ENCODE measurements at regions not wholly inside any gene's neighbourhood (a gene's known extent, or its start where the extent isn't known, plus 50 kb on each side); places are given as distances from the start of the nearest gene placed in this dataset.

DNA sequence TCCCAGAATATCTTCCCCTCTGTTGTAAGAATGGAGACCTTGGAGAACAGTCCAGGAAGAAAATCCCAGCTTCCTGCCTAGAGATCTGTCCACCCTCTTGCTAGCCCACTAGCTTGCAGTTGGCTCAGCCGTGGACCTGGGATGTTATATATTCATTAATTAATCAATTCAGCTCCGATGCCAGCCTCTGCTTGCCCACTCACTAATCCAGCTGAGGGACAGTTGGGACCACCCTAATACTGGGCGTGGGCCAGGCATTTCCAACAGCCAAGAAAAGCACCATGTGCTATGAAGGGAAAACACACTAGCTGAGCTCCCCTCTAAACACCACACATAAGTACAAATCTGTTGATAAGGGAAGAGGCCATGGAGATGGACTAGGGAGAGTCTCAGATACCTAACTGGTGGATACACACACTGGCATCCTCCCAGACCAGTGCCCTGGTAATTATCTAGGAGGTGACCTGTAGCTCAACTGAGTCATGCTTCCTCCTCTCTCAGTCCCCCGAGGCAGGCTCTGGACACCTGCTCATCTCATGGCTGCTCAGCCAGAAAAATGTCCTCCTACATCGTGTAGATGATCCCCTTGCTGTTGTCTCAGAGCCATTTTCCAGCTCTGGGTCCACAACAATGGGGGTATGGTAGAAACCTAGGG, 78.9 kb downstream of the ANKRD60 start:
- TF ChIP-seq MAX (IDR thresholded peaks at IDR 0.05; ENCODE audit: insufficient read depth, insufficient read length) (no peak), CTCF (IDR thresholded peaks at IDR 0.05; ENCODE audit: extremely low read depth in 1 of 2, insufficient read depth in 1 of 2, low read depth in 1 of 2, low read length in 2 of 2) (no peak), POLR2A (IDR thresholded peaks at IDR 0.05; ENCODE audit: low read depth, low read length) (no peak), EZH2 (IDR thresholded peaks at IDR 0.05; ENCODE audit: borderline replicate concordance, low read depth, low read length, severe bottlenecking) (no peak), POLR2AphosphoS5 (IDR thresholded peaks at IDR 0.05; ENCODE audit: insufficient read depth, low read depth, low read length) (no peak), GATA2 (IDR thresholded peaks at IDR 0.05; ENCODE audit: insufficient read depth, insufficient read length, low read depth, low read length) (no peak), JUN (IDR thresholded peaks at IDR 0.05; ENCODE audit: borderline replicate concordance, insufficient read depth, insufficient read length, low read depth) (no peak), MYC (IDR thresholded peaks at IDR 0.05; ENCODE audit: low read depth, low read length) (no peak), FOS (IDR thresholded peaks at IDR 0.05; ENCODE audit: borderline replicate concordance, insufficient read depth, low read length) (no peak)
